ENCODE measurements at regions not wholly inside any gene's neighbourhood (a gene's known extent, or its start where the extent isn't known, plus 50 kb on each side); places are given as distances from the start of the nearest gene placed in this dataset.

- no peaks in the 10 kb centered on the region for H3K36me3 ChIP-seq (ENCODE audit: insufficient read depth, low read length)
- no peak overlapping the region for H3K4me3 ChIP-seq (ENCODE audit: low read length)
- H3K9me3 ChIP-seq (ENCODE audit: insufficient read depth, low read depth, low read length) = no peaks in the 10 kb centered on the region
- 0 out of 2 replicates have a peak, but pooled peaks cover 3% of the 10 kb centered on the region for H3K4me1 ChIP-seq (ENCODE audit: insufficient read depth, low read length)
- H3K27ac ChIP-seq (ENCODE audit: low read depth, low read length) = no peak overlapping the region
- no peak overlapping the region for H3K9ac ChIP-seq (ENCODE audit: low read depth, low read length)
- H3K27me3 ChIP-seq (ENCODE audit: insufficient read depth, low read length) = no peaks in the 10 kb centered on the region
- 98% methylated on average over 9 of the region's 9 CpGs for WGBS
Measured at GRCh38 chr2:129636692-129637091, 342.8 kb upstream of the RAB6C start.

GRCh38 chr2:129641371-129641770, 338.1 kb upstream of the RAB6C start:
- WGBS = 93% methylated on average over 2 of the region's 2 CpGs
- no peak overlapping the region for H3K4me3 ChIP-seq (ENCODE audit: low read length)
- H3K27me3 ChIP-seq (ENCODE audit: insufficient read depth, low read length) = no peaks in the 10 kb centered on the region
- H3K27ac ChIP-seq (ENCODE audit: low read depth, low read length) = no peak overlapping the region
- H3K9ac ChIP-seq (ENCODE audit: low read depth, low read length) = no peak overlapping the region
- H3K9me3 ChIP-seq (ENCODE audit: insufficient read depth, low read depth, low read length) = no peaks in the 10 kb centered on the region
- 0 out of 2 replicates have a peak, but pooled peaks cover 3% of the 10 kb centered on the region for H3K4me1 ChIP-seq (ENCODE audit: insufficient read depth, low read length)
- no peaks in the 10 kb centered on the region for H3K36me3 ChIP-seq (ENCODE audit: insufficient read depth, low read length)

GRCh38 chr2:129642526-129643043, 336.9 kb upstream of the RAB6C start:
- Histone ChIP-seq H3K9me3 (ENCODE audit: insufficient read depth, low read depth, low read length) (no peaks in the 10 kb centered on the region), H3K36me3 (ENCODE audit: insufficient read depth, low read length) (no peaks in the 10 kb centered on the region)

GRCh38 chr2:129645335-129645734, 334.1 kb upstream of the RAB6C start:
- H3K9me3 ChIP-seq (ENCODE audit: insufficient read depth, low read depth, low read length) = no peaks in the 10 kb centered on the region
- H3K27ac ChIP-seq (ENCODE audit: low read depth, low read length) = no peak overlapping the region

More at GRCh38 chr2:129642526-129643043, 336.9 kb upstream of the RAB6C start:
- 94% methylated on average over 2 of the region's 3 CpGs for WGBS
- H3K4me1 ChIP-seq (ENCODE audit: insufficient read depth, low read length) = 0 out of 2 replicates have a peak, but pooled peaks cover 3% of the 10 kb centered on the region
- no peak overlapping the region for H3K9ac ChIP-seq (ENCODE audit: low read depth, low read length)
- H3K27ac ChIP-seq (ENCODE audit: low read depth, low read length) = no peak overlapping the region
- H3K27me3 ChIP-seq (ENCODE audit: insufficient read depth, low read length) = no peaks in the 10 kb centered on the region
- H3K4me3 ChIP-seq (ENCODE audit: low read length) = no peak overlapping the region

GRCh38 chr2:129646107-129646506, 333.4 kb upstream of the RAB6C start:
- Histone ChIP-seq H3K9ac (ENCODE audit: low read depth, low read length) (no peak overlapping the region), H3K9me3 (ENCODE audit: insufficient read depth, low read depth, low read length) (no peaks in the 10 kb centered on the region), H3K4me1 (ENCODE audit: insufficient read depth, low read length) (0 out of 2 replicates have a peak, but pooled peaks cover 3% of the 10 kb centered on the region), H3K27ac (ENCODE audit: low read depth, low read length) (no peak overlapping the region), H3K36me3 (ENCODE audit: insufficient read depth, low read length) (no peaks in the 10 kb centered on the region), H3K27me3 (ENCODE audit: insufficient read depth, low read length) (no peaks in the 10 kb centered on the region), H3K4me3 (ENCODE audit: low read length) (no peak overlapping the region)
- WGBS = 95% methylated on average over 6 of the region's 6 CpGs

More at GRCh38 chr2:129645335-129645734, 334.1 kb upstream of the RAB6C start:
- Histone ChIP-seq H3K4me3 (ENCODE audit: low read length) (no peak overlapping the region), H3K36me3 (ENCODE audit: insufficient read depth, low read length) (no peaks in the 10 kb centered on the region), H3K4me1 (ENCODE audit: insufficient read depth, low read length) (0 out of 2 replicates have a peak, but pooled peaks cover 3% of the 10 kb centered on the region), H3K27me3 (ENCODE audit: insufficient read depth, low read length) (no peaks in the 10 kb centered on the region), H3K9ac (ENCODE audit: low read depth, low read length) (no peak overlapping the region)
- 100% methylated on average over 1 of the region's 1 CpG for WGBS

- 70% methylated on average over 2 of the region's 2 CpGs for WGBS
- Histone ChIP-seq H3K4me1 (ENCODE audit: insufficient read depth, low read length) (no peaks in the 10 kb centered on the region; the same call in 1 of the 2 replicates), H3K36me3 (ENCODE audit: insufficient read depth, low read length) (no peaks in the 10 kb centered on the region), H3K4me3 (ENCODE audit: low read length) (no peak overlapping the region), H3K27ac (ENCODE audit: low read depth, low read length) (no peak overlapping the region), H3K9me3 (ENCODE audit: insufficient read depth, low read depth, low read length) (no peaks in the 10 kb centered on the region), H3K27me3 (ENCODE audit: insufficient read depth, low read length) (no peaks in the 10 kb centered on the region), H3K9ac (ENCODE audit: low read depth, low read length) (no peak overlapping the region)
Measured at GRCh38 chr2:129653246-129653645, 326.2 kb upstream of the RAB6C start.

GRCh38 chr2:129654331-129654730, 325.1 kb upstream of the RAB6C start:
- H3K4me3 ChIP-seq (ENCODE audit: low read length) = no peak overlapping the region
- H3K27ac ChIP-seq (ENCODE audit: low read depth, low read length) = no peak overlapping the region
- H3K9ac ChIP-seq (ENCODE audit: low read depth, low read length) = no peak overlapping the region
- 0 out of 2 replicates have a peak, but pooled peaks cover 4% of the 10 kb centered on the region for H3K9me3 ChIP-seq (ENCODE audit: insufficient read depth, low read depth, low read length)
- no peaks in the 10 kb centered on the region for H3K27me3 ChIP-seq (ENCODE audit: insufficient read depth, low read length)
- no peaks in the 10 kb centered on the region; the same call in 1 of the 2 replicates for H3K4me1 ChIP-seq (ENCODE audit: insufficient read depth, low read length)
- WGBS = 85% methylated on average over 3 of the region's 3 CpGs
- H3K36me3 ChIP-seq (ENCODE audit: insufficient read depth, low read length) = no peaks in the 10 kb centered on the region

GRCh38 chr2:129656081-129656598, 323.3 kb upstream of the RAB6C start:
- H3K27me3 ChIP-seq (ENCODE audit: insufficient read depth, low read length) = no peaks in the 10 kb centered on the region
- no peak overlapping the region for H3K9ac ChIP-seq (ENCODE audit: low read depth, low read length)
- H3K4me1 ChIP-seq (ENCODE audit: insufficient read depth, low read length) = no peaks in the 10 kb centered on the region; the same call in 1 of the 2 replicates
- H3K9me3 ChIP-seq (ENCODE audit: insufficient read depth, low read depth, low read length) = 0 out of 2 replicates have a peak, but pooled peaks cover 4% of the 10 kb centered on the region
- WGBS = 96% methylated on average over 4 of the region's 6 CpGs
- no peaks in the 10 kb centered on the region for H3K36me3 ChIP-seq (ENCODE audit: insufficient read depth, low read length)
- H3K4me3 ChIP-seq (ENCODE audit: low read length) = no peak overlapping the region
- H3K27ac ChIP-seq (ENCODE audit: low read depth, low read length) = no peak overlapping the region

- Histone ChIP-seq H3K36me3 (ENCODE audit: insufficient read depth, low read length) (no peaks in the 10 kb centered on the region), H3K27me3 (ENCODE audit: insufficient read depth, low read length) (no peaks in the 10 kb centered on the region), H3K9me3 (ENCODE audit: insufficient read depth, low read depth, low read length) (0 out of 2 replicates have a peak, but pooled peaks cover 4% of the 10 kb centered on the region), H3K4me3 (ENCODE audit: low read length) (no peak overlapping the region), H3K27ac (ENCODE audit: low read depth, low read length) (no peak overlapping the region), H3K9ac (ENCODE audit: low read depth, low read length) (no peak overlapping the region), H3K4me1 (ENCODE audit: insufficient read depth, low read length) (no peaks in the 10 kb centered on the region; the same call in 1 of the 2 replicates)
- WGBS = 94% methylated on average over 5 of the region's 5 CpGs
Measured at GRCh38 chr2:129658430-129658829, 321.0 kb upstream of the RAB6C start.

GRCh38 chr2:129661935-129662334, 317.5 kb upstream of the RAB6C start:
- Histone ChIP-seq H3K27me3 (ENCODE audit: insufficient read depth, low read length) (no peaks in the 10 kb centered on the region), H3K4me3 (ENCODE audit: low read length) (no peak overlapping the region), H3K9me3 (ENCODE audit: insufficient read depth, low read depth, low read length) (0 out of 2 replicates have a peak, but pooled peaks cover 4% of the 10 kb centered on the region), H3K4me1 (ENCODE audit: insufficient read depth, low read length) (no peaks in the 10 kb centered on the region; the same call in 1 of the 2 replicates), H3K36me3 (ENCODE audit: insufficient read depth, low read length) (no peaks in the 10 kb centered on the region), H3K27ac (ENCODE audit: low read depth, low read length) (no peak overlapping the region), H3K9ac (ENCODE audit: low read depth, low read length) (no peak overlapping the region)
- 100% methylated on average over 1 of the region's 1 CpG for WGBS

GRCh38 chr2:129667577-129667976, 311.9 kb upstream of the RAB6C start:
- no peaks in the 10 kb centered on the region for H3K27me3 ChIP-seq (ENCODE audit: insufficient read depth, low read length)
- no peak overlapping the region for H3K4me3 ChIP-seq (ENCODE audit: low read length)
- H3K9ac ChIP-seq (ENCODE audit: low read depth, low read length) = no peak overlapping the region
- no peaks in the 10 kb centered on the region for H3K4me1 ChIP-seq (ENCODE audit: insufficient read depth, low read length)
- 97% methylated on average over 4 of the region's 4 CpGs for WGBS
- no peaks in the 10 kb centered on the region for H3K9me3 ChIP-seq (ENCODE audit: insufficient read depth, low read depth, low read length)
- no peaks in the 10 kb centered on the region for H3K36me3 ChIP-seq (ENCODE audit: insufficient read depth, low read length)
- no peak overlapping the region for H3K27ac ChIP-seq (ENCODE audit: low read depth, low read length)
